ENCODE measurements at regions not wholly inside any gene's neighbourhood (a gene's known extent, or its start where the extent isn't known, plus 50 kb on each side); places are given as distances from the start of the nearest gene placed in this dataset.
A peak's percentile ranks its signal among the peaks of the same experiment; 100 is the strongest.

DNA sequence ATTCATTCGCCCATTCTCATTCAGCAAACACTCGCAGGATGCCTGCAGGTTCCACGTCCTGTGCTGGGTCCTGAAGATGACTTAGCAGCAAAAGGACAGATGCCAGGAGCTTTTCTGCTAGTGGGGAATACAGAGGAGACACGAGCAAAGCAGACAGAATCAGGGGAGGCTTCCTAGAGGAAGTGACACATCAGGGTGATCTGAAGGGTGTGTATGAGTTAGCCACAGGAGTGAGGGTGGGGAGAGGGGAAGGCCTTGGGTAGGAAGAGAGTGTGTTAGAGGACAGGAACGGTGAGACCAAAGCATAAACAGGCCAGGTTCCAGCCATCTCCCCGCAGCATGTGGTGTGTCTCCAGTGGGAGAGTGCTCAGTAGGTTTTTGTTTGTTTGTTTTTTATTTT, 73.4 kb upstream of the GTSF1L start:
- peaks cover 28% of the 10 kb centered on the region for H3K9me3 Mint-ChIP-seq
- no peak for DNase-seq
- no peak overlapping the region for H3K4me3 Mint-ChIP-seq
- peaks cover 10% of the 10 kb centered on the region for H3K27me3 Mint-ChIP-seq (ENCODE audit: low read depth, poor library complexity)
- TF ChIP-seq, protein P1, sequence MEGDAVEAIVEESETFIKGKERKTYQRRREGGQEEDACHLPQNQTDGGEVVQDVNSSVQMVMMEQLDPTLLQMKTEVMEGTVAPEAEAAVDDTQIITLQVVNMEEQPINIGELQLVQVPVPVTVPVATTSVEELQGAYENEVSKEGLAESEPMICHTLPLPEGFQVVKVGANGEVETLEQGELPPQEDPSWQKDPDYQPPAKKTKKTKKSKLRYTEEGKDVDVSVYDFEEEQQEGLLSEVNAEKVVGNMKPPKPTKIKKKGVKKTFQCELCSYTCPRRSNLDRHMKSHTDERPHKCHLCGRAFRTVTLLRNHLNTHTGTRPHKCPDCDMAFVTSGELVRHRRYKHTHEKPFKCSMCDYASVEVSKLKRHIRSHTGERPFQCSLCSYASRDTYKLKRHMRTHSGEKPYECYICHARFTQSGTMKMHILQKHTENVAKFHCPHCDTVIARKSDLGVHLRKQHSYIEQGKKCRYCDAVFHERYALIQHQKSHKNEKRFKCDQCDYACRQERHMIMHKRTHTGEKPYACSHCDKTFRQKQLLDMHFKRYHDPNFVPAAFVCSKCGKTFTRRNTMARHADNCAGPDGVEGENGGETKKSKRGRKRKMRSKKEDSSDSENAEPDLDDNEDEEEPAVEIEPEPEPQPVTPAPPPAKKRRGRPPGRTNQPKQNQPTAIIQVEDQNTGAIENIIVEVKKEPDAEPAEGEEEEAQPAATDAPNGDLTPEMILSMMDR (IDR thresholded peaks at IDR 0.05): no peak
- no peaks in the 10 kb centered on the region for H3K36me3 Mint-ChIP-seq (ENCODE audit: low read depth)
- H3K4me1 Mint-ChIP-seq: peaks cover 18% of the 10 kb centered on the region
- peak overlapping the region; percentile 16 for H3K27ac Mint-ChIP-seq

DNA sequence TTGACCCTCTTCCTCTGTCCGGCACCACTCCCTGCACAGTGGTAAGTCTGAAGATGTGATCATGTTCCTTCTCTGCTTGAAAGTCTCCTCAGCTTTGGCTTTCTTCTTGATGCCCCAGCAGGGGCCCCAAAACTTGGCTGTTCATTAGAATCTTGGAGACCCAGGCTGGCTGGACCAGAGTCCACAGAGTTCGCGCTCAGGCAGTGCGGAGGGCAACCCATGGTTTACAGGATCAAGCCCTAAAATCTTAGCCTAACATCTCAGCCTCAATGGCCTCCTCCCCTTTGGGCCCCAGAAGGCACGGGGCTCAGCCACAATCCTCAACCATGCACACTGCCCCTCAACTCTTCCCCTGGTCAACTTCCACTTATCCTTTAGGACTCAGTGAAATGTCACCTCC, 72.9 kb upstream of the GTSF1L start:
- no peaks in the 10 kb centered on the region for H3K36me3 Mint-ChIP-seq (ENCODE audit: low read depth)
- H3K27me3 Mint-ChIP-seq (ENCODE audit: low read depth, poor library complexity): peaks cover 10% of the 10 kb centered on the region

DNA sequence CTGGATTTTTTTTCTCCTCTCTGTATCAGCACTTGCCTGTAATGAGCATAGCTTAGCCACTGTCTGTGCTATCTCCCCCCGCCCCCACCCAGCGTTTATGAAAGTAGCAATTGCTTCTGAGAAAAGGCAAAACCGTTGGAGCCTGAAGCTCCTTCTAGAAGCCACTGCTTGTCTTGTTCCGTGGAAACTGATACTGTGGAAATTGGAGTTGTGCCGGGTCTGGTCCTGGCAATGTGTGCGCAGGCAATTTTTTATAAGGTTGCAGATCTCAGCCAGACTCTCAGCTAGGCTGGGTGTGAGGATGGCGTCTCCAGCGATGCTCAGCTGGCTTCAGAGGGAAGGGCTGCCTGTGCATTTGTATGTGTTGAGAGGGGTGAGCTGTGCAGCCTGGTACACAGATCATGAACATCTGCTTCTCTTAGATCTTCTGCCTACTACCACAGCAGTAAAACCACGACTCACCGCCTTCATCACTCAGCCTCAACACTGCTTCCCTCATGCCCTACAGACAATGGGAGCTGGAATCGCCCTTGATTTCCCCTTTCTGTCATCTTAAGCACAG, 72.4 kb upstream of the GTSF1L start:
- peaks cover 10% of the 10 kb centered on the region for H3K27me3 Mint-ChIP-seq (ENCODE audit: low read depth, poor library complexity)
- TF ChIP-seq, protein P1 (IDR thresholded peaks at IDR 0.05): no peak
- peaks cover 23% of the 10 kb centered on the region for H3K9me3 Mint-ChIP-seq
- H3K4me1 Mint-ChIP-seq: peaks cover 18% of the 10 kb centered on the region
- no peaks in the 10 kb centered on the region for H3K36me3 Mint-ChIP-seq (ENCODE audit: low read depth)
- H3K27ac Mint-ChIP-seq: peak overlapping the region; percentile 67
- H3K4me3 Mint-ChIP-seq: no peak overlapping the region
- no peak for DNase-seq

More for the DNA sequence above, 72.9 kb upstream of the GTSF1L start:
- DNase-seq: no peak
- Mint-ChIP-seq H3K4me3 (no peak overlapping the region), H3K4me1 (peaks cover 18% of the 10 kb centered on the region), H3K9me3 (peaks cover 28% of the 10 kb centered on the region), H3K27ac (peak overlapping the region; percentile 67)
- TF ChIP-seq, protein P1 (IDR thresholded peaks at IDR 0.05): no peak

DNA sequence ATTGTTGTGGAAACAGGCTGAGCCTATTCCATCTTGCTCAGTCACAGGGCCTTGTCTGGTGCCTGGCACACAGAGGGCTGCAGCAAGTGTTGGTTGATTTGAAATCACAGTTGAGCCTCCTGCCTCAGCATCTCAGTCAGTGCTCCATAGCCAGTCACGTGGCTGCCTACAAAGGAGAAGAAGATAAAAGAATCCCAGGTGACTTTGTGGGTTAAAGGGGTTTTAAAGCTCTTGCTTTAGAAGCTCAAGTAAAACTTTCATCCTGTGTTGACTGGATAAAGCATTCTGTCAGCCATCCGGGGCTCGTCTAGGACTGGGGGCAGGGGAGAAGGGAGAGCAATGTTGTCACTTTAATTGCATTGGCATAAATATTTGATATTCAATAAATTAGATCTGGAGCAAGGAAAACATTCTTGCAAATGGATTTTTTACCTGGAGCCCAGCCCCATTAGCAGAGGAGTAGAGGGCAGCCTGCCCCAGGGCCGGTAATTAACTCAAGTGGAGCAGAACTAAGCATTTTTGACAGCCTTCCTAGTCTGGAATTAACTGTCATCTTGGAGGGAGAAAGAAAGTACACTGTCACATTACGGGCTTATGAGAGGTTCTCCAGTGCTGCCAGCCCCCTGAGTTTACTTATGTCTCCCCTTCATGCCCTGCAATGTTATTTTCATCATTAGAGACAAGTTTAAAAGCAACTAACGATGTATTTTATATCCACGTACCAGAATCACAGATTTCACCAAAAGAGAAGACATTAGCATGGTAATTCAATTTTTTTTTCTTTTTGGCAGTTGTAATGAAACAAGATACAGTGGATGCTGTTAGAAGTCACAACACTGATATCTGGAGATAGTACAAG, 71.7 kb upstream of the GTSF1L start:
- no peak overlapping the region for H3K4me3 Mint-ChIP-seq
- H3K27me3 Mint-ChIP-seq (ENCODE audit: low read depth, poor library complexity): peaks cover 10% of the 10 kb centered on the region
- H3K9me3 Mint-ChIP-seq: peaks cover 18% of the 10 kb centered on the region
- H3K27ac Mint-ChIP-seq: no peak overlapping the region
- TF ChIP-seq, protein P1 (IDR thresholded peaks at IDR 0.05): no peak
- no peak for DNase-seq
- H3K36me3 Mint-ChIP-seq (ENCODE audit: low read depth): no peaks in the 10 kb centered on the region
- H3K4me1 Mint-ChIP-seq: peaks cover 18% of the 10 kb centered on the region

DNA sequence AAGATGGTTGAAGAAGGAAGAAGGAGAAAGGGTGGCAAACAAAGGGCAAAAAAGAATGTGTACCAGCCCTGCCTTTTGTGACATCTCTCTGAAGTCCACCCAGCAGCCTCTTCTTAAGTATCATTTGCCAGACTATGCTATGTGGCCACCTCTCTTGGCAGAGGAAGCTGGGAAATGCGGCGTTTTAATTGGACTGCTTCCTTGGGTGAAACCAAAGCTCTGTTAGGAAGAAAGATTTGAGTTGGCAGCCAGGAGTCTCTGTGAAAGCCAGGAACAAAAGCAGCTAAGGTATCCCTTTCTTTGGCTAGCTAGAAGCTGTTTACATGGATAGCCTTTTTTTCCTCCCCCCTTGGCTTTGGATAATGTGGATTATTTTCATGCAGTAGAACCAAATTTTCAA, 67.5 kb upstream of the GTSF1L start:
- Mint-ChIP-seq H3K4me1 (peaks cover 11% of the 10 kb centered on the region), H3K27ac (no peak overlapping the region), H3K27me3 (ENCODE audit: low read depth, poor library complexity) (peaks cover 9% of the 10 kb centered on the region), H3K4me3 (no peak overlapping the region), H3K9me3 (peaks cover 25% of the 10 kb centered on the region), H3K36me3 (ENCODE audit: low read depth) (no peaks in the 10 kb centered on the region)
- DNase-seq: no peak
- TF ChIP-seq, protein P1 (IDR thresholded peaks at IDR 0.05): no peak

Measured in nephron progenitor cell (in vitro differentiated cells).